NCI-H524 treated with DMSO at 0.1 percent for 48 hours (cell line): ENCODE measurements at regions not wholly inside any gene's neighbourhood (a gene's known extent, or its start where the extent isn't known, plus 50 kb on each side); places are given as distances from the start of the nearest gene placed in this dataset.
"Not testable (repeated sequence)": the region's sequence is repeated elsewhere in the genome, so short reads cannot be mapped to it uniquely, and the experiment has no call there.

Source experiments
- DNase-seq: peaks from one replicate; lab custom pipeline; 2025; lab: John Stamatoyannopoulos, UW

DNA sequence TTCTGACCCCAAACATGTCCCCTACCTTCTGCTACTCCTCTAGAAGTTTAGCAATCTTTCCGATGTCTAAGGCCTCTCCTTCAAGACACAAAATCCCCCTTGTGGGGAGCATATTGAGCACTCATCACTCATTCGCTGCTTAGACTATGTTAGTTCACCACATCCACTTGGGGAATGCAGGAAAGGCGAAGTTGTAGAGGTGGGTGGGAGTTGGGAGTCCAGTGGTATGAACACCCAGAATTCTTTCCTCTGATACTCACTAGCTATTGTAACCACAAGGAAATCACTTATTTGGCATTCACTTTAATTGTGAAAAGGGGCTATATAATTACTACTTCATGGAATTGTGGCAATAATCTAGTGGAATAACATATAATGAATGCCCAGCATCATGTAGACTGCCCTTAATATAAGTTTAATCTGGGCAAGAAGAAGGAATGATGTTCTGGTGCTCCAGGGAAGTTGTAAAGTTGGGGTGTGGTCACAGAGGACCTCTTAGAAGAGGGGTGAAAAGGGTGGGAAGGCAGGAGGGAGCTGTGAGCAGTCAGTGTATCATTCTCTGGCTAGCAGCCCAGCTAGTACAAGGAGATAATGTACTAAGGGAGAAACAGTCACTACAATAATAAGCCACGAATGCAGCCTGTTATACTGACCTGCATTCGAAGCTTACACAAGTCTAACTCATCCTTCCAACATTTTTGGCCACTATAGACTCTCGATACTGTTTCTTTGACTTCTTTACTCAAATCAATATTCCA, 468.2 kb upstream of the DIPK2B start:
- no peak for DNase-seq

DNA sequence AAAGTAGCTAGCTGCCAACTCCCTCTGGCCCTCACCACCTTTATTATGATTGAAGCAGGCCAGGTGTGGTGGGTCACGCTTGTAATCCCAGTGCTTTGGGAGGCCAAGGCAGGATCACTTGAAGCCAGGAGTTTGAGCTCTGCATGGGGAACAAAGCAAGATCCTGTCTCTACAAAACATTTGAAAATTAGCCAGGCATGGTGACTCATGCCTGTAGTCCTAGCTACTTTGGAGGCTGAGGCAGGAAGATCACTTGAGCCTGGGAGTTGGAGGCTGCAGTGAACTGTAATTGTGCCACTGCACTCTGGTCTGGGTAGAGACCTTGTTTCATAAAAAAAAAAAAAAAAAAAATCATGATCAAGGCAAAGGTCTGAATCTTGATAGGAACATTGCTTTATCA, 467.0 kb upstream of the DIPK2B start:
- DNase-seq: no peak

DNA sequence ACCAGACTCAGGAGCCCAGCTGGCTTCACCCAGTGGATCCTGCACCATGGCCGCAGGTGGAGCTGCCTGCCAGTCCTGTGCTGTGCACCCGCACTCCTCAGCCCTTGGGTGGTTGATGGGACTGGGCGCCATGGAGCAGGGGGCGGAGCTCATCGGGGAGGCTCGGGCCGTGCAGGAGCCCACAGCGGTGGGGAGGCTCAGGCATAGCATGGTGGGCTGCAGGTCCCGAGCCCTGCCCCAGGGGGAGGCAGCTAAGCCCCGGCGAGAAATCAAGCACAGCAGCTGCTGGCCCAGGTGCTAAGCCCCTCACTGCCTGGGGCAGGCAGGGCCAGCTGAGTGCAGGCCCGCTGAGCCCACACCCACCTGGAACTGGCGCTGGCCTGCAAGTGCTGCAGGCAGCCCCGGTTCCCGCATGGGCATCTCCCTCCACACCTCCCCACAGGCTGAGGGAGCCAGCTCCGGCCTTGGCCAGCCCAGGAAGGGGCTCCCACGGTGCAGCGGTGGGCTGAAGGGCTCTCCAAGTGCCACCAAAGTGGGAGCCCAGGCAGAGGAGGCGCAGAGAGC, 464.1 kb upstream of the DIPK2B start:
- DNase-seq: no peak

DNA sequence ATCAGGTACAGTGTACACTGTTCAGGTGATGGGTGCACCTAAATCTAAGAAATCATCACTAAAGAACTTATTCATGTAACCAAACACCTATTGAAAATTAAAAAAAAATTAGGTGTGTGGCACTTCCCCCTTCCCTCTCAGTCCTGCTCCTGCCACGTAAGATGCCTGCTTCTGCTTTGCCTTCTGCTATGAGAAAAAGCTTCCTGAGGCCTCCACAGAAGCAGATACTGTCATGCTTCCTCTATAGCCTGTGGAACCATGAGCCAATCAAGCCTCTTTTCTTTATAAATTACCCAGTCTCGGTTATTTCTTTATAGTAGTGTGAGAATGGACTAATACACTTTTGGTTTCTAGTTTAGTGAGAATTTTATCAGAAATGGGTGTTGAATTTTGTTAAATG, 459.8 kb upstream of the DIPK2B start:
- no peak for DNase-seq

DNA sequence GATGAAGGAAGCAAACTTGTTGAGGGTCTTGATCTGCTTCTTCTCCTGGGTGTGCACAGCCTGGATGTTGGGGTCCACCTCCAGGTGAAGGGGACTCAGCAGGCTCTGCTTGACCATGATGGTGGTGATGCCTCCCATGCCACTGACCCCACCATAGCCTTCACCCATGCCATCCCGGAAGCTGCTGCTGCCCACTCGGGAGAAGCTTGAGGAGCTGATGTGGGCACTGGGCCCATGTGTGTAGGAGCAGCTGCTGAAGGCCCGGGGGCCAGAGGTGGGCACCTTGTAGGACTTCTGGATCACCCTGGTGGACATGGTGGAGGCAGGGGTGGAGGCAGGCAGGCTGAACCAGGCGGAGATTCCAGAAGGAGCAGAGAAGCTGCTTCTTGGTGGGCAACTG, 432.7 kb upstream of the DIPK2B start:
- DNase-seq: no peak

DNA sequence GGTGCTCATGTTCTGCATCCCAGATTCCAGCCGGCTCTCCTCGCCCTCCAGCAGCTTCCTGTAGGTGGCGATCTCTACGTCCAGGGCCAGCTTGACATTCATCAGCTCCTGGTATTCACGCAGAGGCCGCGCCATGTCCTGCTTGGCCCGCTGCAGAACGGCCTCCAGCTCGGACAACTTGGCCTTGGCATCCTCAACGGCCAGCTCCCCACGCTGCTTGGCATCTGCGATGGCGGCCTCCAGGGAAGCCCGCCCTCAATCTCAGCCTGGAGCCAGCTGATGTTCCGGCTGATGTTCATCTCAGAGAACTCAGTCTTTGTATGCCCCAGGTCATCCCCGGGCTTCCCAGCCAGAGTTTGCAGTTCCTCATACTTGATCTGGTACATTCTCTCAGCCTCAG, 431.8 kb upstream of the DIPK2B start:
- DNase-seq: no peak

DNA sequence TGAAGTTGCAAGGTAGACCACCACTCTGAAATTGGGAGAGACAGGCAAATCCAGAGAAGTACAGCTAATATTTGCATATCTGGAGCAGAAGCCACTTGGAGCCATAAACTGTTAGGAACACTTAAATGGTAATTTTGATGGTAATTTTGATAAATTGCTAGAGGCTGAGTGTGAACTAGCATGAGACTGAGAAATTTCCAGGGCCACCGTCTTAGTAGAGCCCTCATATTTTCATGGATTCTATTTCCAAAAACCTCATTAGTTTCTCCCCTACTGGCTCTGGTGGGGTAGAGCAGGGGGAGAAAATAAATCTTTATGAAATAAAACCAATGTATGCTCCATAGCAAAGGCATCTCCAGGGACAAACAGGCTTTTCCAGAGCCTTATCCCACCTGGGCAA, 429.4 kb upstream of the DIPK2B start:
- no peak for DNase-seq

DNA sequence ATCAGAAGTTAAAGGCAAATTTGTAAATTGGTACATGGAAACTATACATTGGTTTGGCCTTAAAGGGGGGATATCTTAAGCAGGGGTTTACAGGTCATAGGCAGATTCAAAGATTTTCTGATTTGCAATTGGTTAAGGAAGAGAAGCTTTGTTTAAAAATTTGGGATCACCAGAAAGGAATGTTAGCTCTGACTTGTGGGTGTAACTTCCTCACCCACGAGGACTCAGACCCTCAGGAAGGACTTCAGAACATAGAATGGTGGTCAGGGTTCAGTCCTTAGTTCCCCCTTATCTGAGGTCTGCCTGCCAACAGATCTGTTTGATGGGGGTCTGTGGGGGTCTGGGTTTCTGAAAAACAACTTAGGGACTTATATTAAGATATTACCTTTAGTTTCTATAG, 427.4 kb upstream of the DIPK2B start:
- DNase-seq: no peak

DNA sequence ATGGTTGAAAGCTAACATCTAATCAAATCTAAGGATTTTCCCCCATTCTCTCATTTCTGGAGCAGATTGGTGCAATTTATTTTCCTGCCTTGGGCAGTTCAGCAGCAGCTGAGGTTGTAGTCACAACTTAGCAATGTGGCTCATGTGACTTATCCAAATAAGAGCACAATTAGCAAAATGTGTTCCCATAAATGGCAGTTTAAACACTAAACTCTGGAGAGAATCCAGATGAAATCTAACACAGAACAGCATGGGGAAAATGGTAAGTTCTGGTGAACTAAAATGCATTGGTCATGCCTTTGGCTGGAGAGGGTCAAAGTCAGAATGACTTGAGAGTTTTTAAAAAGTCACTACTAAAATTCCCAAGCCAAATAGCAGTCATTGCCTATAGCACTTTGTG, 422.6 kb upstream of the DIPK2B start:
- DNase-seq: no peak

DNA sequence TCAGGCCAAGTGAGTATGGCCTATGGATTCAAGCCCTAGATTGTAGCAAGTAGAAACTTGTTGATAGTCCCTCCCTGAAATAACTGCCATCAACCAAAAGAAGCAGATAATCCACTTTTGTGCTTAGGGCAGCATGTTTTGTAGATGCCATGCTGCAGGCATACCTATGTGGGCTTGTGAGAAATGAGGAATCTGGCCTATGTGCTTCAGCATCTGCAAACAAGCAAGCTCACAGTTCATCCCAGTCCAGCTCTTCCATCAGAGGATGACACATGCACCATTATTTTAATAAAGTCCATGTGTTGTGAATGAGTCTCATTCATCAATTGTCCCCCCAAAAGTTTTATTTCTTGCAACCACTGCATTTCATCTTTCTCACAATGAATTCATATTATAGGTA, 421.9 kb upstream of the DIPK2B start:
- DNase-seq: no peak

DNA sequence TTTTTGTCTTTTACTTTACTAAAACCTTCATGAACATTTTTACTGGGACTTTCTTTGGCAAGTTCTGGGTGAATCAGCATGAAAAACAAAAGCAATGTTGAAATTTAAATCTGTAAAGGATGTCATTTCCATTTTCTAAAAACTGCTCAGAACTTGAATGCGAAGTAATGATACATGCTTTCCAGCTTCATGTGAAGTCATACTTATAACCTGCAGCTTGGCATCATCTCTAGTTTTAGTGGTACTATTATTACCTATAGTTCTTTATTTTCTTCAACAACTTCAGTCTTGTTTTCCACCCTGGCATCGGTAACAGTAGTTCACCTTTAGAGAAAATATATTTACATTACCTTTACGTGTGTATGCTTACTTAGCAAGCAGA, 421.4 kb upstream of the DIPK2B start:
- no peak for DNase-seq

DNA sequence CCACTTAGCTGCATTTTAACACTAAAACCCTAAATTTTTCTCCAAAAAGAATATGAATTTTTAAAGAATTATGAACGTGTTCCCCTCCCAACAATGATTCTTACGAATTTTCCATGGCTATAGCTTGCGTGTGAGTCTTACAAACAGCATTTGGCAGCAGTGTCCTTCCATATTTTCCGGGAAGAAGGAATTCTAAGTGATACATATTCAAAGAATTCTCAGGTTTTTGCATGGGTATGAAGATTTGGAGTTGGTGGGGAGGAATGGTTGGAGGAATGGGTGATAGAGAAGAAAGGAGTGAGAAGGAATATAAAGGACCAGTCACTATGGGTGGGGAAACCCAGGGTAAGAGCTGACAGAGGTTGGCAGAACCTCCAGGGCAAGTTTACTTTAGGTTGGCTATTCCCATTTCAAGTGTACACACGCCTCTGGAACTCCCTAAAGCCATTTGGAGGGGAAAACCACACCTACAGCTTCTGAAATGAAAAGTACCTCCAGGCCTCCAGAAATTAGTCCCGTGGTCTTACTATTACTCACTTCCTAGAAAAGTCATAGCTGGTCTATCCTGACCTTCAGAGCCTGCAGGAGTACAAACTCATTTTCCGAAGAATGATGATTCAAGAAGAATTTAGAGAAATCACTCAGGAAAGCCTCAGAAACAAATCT, 420.8 kb upstream of the DIPK2B start:
- no peak for DNase-seq

DNA sequence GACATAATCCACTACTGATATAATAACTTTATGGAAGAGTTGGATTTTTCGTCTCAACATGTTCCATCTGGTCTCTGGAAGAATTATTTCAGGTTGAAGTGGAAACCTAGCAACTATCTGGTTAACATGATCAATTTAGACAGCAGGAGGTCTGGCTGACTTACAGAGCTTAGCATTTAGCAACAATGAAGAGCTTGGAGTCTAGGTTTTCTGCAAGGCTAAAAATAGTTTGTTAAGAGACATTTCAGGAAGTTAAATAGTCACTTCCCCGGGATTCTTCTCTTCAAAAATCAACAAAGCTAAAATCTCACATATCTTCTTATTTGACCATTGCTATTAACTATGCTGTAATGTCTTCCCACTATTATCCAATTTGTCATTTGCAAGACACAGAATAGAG, 418.6 kb upstream of the DIPK2B start:
- DNase-seq: no peak

DNA sequence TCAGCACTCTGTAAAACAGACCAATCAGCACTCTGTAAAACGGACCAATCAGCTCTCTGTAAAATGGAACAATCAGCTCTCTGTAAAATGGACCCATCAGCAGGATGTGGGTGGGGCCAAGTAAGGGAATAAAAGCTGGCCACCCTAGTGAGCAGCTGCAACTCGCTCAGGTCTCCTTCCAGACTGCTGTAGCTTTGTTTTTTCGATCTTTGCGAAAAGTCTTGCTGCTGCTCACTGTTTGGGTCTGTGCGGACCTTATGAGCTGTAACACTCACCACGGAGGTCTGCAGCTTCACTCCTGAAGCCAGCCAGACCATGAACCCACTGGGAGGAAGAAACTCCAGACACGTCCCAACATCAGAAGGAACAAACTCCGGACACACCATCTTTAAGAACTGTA, 414.9 kb upstream of the DIPK2B start:
- not testable (repeated sequence) for DNase-seq

DNA sequence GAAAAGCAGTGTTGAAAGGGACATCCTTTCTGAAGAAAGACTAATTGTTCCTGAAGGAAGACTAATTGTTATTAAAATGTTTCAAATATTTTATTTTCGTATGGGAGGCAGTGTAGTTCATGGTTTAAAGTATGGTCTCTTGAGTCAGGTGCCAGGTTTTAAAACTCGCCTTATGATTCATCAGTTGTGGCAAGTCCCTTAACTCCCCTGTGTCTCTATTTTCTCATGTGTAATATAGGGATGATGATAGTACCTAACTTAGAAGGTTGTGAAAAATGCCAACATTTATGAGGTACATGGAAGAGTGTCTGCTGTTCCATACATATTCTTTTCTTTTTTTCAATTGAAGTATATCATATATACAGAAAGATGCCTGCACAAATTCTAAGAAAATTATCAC, 414.2 kb upstream of the DIPK2B start:
- DNase-seq: no peak

DNA sequence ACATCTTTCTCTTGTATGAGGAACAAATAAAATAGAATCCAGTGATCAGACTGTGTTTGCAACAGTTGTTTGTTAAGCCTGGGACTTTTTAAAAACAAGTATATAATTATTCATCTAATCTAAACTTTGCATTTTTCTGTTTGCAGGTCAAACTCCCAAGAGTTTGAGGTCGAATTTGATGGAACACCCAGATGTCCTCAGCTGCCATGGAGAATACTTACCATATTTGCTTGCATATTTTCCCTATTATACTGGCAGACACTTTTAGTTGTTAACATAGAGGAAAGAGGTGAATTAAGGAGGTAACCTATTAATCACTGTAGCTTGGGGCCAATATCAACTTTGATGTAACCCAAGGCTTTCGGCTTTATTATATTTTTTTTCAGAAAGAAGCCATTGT, 401.5 kb upstream of the DIPK2B start:
- no peak for DNase-seq

DNA sequence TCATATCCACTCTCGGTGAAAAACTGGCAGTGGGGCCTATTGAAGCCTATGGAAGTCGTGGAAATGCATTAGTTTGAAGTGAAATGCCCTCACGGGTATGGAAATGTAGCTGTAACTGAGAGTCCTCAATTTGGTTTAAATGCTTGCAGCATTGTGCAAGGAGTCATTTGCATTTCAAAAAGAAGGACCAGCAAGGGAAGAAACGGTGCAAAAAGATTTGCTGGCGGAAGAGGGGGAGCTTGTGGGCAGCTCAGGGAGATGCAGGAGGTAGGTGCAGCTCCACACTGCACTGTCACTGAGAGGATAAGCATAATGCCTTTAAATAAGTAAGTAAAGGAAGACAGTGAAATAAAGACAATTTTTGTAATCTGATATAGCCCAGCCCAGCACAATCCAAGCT, 400.4 kb upstream of the DIPK2B start:
- DNase-seq: no peak

DNA sequence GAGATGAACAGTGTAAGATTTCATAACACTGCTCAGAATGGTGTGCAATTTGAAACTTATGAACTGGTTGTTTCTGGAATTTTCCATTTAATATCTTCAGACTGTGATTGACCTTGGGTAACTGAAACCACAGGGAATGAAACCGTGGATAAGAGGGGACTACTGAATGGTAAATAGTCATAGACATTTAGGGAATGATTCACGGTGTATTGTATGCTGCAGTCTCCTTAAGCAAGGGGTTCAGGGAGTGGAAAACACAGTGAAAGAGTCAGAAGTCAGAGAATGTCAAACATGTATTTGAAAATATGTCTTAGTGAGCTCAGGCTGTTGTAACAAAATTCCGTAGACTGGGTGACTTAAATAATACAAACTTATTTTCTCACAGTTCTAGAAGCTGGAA, 398.2 kb upstream of the DIPK2B start:
- DNase-seq: no peak

DNA sequence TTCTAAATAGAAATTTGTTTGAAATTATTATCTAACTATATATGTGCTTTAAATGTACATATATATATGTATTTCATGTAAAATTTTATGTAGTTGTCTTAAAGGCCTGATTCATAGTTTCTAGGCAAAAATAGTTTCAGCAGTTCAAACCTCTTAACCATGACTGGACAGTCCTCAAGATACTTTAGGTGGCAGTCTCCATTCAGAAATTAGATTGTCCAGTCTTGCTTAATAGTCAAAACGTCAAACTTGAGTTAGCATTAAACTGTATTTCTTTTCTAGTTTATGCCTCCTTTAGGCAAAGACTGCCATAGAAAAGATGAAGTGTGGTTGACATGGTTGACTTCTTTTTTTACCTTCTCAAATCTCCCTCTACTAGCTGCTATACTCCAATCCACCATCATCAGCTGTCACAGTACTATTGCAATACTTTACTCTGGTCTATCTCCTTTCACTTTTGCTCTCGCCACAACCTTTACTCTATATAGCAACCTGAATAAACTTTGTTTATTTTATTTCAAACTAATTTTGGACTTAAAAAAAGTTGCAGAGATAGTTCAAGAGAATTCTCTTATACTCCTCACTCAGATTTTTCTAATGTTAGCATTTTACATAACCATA, 395.6 kb upstream of the DIPK2B start:
- no peak for DNase-seq

DNA sequence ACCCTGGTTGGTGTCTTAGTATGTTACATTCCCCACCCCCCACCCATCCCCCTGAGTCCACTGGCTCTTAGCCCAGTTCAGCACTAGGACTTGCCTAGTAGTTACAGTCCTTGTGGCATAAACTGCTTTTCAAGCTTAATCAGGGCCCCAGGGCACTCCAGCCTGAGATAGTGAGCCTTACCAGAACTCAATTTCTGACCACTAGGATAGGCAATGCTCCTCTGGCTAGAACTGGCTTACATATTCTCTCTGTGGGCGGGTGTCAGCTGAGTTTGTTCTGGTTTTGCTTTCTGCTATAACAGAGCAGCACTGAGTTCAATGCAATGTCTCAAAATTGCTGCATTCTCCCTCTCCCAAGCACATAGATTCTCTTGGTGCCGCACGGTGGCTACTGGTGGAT, 391.4 kb upstream of the DIPK2B start:
- DNase-seq: no peak

DNA sequence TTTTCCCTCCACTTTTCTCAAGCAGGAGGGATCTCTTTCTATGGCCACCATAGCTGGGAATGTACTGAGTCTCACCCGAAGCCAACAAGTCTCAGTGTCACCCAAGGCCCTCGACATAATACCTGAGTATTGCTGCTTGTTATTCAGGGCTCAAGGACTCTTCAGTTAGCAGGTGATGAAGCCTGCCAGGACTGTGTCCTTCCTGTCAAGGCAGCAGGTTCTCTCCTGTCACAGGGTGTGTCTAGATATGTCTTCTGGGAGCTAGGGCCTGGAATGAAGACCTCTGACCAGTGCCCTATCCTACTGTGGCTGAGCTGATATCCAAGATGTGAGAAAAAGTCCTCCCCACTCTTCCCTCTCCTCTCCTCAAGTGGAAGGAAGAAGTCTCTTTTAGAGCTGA, 391.0 kb upstream of the DIPK2B start:
- no peak for DNase-seq

DNA sequence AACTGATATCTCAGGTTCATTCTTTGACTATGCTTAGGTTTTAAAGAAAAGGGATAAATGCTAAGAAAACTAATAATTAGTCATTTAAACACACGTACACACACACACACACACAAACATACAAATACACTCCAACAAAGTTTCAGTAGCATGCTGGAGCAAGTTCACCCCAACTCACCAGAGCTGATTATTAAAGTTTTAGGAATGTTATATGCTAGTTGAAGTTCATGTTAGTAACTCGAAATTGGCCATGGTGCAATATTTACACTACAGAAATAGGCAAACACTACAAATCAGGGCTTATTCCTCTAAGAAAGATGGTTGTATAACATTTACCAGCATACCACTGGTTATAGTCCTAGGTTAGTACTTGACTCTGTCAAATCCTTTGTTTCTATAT, 384.0 kb upstream of the DIPK2B start:
- DNase-seq: no peak

DNA sequence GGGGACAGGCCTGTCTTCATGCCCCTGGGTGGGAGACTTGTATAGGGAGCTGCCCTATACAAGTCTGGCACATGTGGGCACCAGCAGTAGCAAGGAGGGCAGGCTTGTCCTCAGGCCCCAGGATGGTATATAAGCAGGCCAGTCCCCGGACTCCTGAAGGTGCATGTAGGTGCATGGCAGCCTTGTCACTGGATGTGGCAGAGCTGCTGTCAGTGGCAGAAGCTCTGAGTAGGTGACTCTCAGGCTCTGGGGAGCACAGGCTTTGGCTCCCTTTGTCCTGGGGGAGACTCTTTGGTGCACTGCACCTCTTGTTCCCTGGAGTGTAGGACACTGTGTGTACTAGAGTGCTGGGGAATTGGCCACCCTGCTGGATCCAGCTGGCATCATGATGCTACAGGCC, 376.7 kb upstream of the DIPK2B start:
- no peak for DNase-seq
